DMS53 (cell line): ENCODE measurements at regions not wholly inside any gene's neighbourhood (a gene's known extent, or its start where the extent isn't known, plus 50 kb on each side); places are given as distances from the start of the nearest gene placed in this dataset.

Experiments
- DNase-seq: peaks from one replicate; lab custom pipeline; 2025; lab: John Stamatoyannopoulos, UW

DNA sequence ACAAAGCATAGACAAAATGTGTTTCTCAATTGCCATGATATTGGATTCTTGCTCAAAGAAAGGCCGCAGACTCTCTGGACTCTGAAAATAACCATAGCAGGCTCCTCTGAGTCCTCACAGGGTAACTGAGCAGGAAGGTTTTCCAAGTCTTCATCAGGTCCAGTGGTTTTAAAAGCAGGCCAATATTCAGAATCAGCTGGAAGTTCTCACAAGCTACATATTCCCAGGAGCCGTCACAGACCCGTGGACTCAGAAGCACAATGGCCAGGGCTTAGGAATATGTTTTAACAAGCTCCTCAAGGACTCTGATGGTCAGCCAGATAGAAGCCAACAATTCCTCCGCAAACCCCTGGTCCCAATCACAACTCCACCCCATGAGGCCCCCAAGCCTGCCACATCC is 256.1 kb upstream of the ADAMTS9 start:
- DNase-seq: no peak

DNA sequence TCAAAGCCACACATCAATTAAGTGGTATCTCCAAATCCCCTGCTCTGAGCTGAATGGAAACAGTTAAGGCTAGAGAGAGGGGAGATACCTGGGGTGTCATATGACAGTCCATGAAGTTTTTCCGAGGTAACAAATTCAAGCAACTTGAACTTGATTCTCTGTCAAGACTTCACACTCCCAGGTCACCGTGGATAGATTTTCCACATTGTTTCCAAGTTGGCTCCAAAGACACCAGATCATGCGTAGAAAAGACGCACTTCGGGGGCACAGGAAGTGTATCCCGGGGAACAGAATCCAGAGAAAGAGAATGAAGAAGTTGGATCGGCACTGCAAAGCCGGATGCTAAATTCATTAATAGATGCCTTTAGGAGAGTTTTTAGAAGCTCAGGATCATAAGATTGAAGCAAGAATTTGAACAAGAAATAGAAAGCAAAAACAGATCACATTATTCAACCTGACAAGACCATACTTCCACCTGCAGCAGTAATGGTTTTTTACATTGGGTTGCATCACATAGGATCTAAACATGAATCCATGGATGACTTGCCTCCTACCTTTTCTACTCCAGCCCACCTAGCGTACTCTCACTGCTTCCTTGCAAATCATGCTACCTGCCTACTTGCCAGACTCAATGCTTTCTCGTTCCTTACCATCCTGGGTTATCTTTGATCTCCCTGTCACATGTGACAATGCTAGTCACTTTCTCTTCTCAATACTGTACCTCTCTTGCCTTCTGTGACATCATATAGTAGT is 253.0 kb upstream of the ADAMTS9 start:
- no peak for DNase-seq

DNA sequence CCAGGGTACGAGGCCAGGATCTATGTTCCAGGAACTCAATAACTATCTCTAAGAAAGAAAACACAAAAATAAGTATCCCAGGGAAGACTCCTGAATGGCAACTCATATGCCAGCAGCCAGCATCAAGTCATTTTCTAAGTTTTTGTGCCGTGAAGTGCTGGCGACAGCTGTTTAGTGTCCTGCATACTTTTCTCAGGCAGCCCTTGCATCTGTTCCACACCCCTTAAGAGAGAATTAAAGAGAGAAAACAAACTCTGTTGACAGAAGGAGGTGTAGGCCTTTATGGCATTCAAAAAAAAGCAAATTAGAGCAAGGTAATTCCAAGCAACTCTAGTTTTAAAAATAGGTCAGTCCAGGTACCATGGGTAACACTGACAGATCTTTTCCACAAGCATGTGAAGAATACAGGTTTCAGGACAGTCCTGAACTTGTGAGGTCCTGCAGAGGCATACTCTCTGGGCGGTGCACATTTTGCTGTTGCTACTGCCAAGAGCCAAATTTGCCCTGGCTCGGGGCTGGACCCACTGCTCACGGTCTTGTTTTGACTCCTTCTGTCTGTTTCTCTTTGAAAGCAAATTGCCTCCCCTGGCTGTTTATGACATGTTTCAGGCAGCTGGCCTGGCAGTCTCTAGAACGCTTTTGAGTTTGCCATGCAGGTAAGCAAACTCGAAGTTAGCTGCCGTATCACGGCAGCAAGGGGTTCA is 252.1 kb upstream of the ADAMTS9 start:
- DNase-seq: no peak

DNA sequence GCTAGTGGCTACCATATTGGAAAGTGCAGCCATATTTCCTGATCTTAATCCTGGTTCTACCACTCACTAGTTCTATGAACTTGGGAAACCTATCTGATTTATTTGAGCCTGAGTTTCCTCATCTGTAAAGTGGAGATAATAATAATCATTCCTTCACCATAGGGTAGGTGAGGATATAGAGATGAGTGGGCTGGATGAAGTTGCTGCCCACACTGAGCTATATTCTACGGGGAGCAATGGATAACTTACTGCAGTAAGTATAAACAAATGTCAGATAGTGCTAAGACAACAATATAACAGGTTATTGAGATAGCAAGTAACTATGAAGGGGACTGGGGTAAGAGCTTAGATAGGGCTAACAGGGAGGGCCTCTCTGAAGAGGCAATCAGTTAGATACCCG is 251.5 kb upstream of the ADAMTS9 start:
- no peak for DNase-seq

DNA sequence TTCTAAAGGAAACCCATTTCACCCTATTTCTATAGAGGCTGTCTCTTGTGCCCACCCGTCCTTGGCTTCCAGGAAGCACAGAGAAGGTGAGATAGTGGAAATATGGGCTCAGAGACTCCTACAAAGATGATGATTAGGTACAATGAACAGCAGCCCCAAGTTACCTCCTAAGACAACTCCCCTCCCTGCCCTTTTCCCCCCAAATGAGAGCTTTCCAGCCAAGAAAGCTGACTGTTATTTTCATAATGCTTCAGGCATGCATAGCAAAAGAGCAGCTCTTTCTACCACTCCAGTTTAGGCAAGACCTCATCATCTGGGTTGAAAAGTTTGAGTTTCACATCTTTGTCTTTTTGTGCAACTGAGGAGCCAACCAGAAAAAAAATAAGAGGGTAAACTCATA is 248.8 kb upstream of the ADAMTS9 start:
- no peak for DNase-seq

DNA sequence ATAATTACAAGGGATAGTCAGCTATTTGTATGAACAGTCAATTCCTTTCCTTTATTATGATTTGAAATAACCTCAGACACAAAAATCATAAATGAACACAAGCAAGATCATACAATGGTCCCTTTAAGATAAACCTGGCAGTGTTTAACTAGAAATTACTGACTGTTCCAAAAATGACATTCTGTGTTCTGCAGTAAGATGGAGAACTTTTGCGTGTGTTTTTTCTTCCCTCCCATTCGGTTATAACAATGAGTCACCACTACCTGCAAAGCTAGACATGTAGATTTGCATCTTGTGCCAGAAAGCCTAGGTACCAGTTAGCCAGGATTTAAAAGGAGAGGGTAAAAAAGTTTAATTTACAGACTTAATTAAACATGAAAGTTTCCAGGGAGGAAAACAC is 248.2 kb upstream of the ADAMTS9 start:
- no peak for DNase-seq

DNA sequence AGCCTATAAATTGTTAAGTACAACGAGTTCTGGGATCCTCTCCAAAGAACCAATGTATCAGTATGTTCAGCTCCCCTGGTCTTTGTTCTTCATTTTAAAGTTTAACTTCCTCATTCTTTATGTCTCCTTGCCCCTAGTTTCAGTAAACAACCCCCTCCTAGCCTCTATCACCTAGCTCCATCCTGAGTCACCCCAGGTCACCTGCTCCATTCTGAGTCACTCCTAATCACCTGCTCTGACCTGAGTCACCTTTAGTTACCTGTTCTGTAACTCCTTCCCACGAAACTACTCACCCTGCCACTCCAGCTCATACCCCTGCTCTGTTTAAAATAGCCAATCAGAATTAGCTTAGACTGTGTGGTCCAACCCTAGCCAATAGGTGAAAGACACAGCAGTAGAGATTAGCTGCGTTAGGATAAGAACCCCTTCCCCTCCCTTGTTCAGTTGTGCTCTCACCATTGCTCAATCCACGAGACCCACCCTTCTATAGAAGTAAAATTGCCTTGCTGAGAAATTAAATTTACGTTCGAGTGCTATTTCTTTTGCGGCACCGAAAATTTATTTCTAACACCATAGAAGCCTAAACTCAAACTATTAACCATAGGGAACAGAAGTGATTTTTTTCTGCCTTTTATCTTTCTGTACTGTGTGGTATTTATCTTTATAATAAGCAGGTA is 245.0 kb upstream of the ADAMTS9 start:
- no peak for DNase-seq

DNA sequence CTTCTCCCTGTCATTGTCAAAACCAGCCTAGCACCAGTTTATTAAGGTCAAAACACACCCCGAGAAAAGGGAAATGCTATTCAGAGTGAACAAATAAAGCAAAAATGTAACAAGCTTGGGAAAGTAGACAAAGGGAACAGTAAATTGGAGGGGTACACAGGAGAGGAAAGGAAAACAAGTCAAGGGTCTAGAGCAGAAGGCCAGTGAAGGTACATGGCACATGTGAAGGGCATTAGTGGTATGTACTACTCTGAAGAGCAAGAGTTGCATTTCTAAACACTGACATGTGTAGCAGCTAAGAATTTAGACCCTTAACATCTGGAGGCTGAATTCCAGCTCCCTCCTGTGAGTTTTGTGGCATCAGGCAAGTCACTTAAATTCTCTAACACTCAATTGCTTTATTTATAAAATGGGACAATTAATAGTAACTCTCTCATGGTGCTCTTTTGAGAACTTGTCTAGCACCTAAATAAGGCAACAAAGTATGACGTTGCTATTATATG is 244.3 kb upstream of the ADAMTS9 start:
- DNase-seq: no peak

DNA sequence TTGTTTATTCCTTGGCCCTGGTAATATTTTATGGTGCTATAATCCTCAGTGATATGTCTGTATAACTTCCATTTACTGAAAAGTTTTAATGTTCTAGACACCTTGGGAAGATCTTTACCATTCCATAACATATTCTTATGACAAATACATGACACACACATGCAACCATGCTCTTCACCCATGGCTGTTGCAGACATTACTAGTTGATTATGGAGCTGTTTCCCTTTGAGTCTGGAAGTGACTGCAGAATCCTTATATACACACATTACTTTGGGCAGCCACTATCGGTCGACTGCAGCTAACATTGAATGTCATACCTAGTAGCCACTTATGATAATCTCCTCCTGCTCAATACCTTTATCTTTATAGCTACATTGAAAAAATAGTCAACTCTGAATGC is 243.1 kb upstream of the ADAMTS9 start:
- DNase-seq: no peak

DNA sequence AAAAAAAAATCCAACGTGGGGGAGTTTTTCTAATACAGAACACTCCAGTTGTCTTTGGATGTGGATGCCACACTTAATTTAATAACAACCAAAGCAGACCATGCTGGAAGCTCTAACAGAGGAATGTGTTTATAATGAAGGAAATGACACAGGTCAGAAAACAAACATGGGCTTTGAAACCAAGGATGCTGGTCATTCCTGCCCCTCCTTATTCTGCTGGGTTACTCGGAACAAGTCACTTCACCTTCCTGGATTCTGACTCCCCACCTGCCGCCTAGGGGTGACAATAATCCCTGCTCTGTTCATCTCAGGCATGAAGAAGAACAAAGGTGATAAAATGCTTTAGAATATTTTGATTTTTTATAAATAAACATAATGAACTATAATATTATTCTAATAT is 240.9 kb upstream of the ADAMTS9 start:
- DNase-seq: no peak

DNA sequence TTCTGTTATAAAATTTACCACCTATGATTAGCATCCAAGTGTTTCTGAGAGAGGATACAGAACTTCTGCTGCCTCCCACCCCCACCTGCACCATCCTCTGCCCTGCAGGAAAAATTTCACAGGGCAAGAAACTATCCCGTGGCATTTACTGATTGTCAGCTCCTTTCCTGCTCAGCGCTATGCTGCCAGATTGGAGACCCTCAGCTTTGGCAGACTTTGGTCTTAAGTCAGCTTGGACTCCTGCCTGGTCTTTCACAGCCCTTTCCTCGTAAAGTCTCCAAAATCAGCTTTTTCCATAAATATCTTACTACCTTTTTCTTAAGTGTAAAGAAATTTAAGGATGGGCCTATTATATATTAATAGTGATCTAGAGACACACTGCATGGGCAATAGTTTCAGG is 239.9 kb upstream of the ADAMTS9 start:
- DNase-seq: no peak

DNA sequence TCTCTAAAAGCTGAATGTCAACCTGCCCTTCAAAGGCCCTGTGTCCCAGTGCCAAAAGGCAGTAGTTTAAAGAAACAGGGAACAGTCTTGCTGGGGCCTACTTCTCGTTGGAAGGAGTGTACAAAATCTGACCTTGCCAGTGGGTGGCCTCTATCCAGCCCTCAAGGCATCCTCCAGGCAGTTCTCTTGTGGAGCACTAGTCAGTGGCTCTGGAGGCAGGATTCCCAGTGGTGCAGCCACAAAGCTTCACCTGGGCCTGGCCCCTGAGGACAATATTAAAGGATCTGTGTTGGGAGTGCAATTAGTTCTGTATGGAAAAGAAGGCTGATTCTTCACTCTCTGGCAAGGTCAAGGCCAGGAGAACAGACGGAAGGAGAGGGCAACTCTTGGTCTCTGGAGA is 237.8 kb upstream of the ADAMTS9 start:
- no peak for DNase-seq

DNA sequence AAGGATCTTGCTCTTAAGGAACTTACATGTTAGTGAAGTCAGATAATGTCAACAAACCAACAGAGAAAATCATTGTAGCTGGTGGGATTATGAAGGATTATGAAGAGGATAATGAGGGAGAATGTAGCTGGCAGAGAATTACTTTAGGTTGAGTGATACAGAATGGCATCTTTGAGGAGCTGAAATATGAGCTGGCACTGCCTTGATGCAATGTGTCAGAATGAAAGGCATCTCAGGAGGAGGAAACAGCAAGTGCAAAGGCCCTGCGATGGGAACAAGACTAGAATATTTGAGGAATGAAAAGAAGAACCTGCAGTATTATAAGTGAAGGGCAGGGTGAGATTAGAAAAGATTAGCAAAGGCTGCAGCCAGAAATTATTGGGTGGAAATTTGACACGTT is 237.2 kb upstream of the ADAMTS9 start:
- DNase-seq: no peak

DNA sequence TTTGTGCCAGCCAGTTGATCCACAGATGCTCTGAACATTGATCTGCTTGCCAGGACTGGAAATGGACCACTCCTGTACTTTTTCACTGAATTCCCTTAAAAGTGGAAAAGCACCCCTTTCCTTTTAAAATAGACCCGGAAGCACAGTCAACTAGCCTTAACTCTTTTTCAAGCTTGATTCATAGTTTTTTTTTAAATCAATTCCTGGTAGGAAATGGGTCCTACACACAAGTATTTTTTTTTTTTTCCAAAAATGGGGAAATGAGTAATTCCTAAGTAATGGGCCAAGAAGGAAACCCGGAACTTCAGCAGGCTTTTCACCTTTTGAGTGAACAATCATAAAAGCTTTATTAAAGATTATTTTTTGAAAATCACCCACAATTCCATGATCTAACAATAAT is 234.4 kb upstream of the ADAMTS9 start:
- no peak for DNase-seq

DNA sequence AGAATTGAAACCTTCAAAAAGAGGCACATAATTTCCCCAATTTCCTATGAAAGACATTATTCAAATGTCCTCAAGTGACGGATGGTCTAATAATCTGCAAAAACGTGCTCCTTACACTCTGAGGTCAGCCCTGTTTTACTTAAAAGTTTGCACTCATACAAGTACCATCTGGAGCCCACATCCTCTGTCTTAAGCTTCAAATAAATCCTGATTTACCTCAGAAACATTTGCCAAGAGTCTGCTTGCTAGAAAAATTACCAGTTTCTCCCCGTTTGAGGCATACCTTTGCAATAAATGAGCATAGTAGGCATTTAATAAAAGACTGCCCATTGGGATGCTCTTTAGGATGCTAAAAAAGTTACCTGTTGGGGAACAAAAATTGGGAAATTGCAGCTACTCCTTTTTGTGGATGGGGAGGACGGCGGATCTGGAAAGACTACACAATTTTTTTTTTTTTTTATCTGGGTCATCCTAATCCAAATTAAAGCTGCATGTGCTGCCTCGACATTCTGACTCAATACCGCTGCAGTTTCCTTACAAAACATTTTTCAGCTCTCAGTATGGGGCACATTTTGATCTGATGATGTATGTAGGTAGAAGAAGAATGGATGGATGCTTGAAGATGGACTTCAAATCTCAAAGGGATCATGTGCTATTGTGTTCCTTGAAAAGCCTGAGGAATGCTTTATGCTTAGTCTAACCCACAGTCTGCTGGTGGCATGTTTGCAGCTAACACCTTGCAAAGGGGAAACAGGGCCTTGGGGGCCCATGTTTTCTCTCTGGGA is 233.7 kb upstream of the ADAMTS9 start:
- no peak for DNase-seq

DNA sequence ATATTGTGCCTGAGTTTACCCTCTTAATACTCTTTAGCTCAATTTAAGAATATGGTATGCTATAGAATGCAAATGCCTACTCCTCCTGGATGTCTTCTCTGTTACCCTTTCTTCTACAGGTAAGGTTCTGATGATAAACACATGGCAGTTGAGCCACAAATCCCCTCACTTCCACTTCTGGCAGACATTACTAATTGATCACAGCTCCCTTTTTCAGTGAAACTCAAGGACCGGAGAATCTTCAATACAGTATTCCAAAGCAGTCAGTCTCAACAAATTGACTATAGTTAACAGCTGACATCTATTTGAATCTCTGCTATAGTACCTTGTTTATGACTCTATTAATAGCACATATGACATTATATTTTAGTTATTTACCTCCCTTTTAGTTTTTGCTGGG is 232.1 kb upstream of the ADAMTS9 start:
- no peak for DNase-seq

DNA sequence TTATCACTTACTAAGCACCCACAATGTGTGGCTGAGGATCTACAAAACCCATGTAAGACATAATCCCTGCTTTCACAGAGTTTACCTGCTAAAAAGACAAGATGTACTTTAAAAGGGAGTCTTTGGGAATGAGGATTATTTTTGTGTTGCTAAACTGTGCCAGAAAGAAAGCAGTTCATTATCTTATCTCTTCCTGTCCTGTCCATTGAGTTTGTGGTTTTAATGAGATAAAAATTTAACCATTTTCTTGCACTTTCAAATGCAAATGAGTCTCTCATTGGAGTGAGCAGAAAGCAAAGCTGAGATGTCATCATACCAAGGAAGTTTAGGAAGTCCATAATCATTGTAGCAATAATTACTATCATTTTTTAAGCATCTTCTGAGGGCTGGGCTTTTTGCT is 231.2 kb upstream of the ADAMTS9 start:
- no peak for DNase-seq

DNA sequence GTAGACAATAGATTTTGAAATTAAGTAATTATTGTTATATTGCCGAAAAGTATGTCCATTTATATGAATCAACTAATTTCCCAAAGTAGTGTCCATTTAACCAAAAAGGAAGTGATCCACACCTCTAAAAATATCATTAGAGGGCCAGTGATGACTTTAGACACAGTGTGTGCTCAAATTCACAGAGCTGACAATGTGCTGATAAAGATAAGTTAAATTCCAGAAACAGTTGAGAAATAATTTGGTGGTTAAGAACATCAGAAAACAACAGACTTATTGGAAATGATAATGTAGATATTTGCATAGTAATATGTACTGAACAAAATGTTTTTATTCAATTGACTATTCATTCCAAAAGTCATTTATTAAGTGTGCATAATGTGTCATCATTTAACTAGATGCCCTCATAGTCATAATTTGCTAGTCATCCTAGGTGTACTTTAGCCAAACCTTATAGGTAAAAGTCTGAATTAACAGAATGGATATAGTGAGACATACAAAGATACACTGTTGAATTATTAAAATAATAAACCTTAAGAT is 230.2 kb upstream of the ADAMTS9 start:
- no peak for DNase-seq

DNA sequence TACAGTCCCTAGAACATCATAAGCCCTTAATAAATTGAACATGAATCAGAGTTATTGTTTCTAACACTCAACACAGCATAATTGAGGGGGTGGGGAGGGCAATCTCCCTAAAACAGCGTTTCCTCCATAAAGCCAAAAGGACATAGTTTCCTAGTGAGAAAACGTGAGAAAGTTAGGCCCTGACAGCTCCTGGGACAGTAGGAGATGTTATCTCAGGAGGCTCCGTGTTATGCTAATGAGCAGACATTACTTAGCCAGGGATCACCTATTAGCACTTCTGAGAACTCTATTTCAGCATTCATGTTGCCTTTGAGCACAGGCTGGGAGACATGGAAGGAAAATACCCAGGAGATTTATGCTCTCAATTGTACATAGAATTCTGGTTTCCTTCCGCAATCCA is 229.1 kb upstream of the ADAMTS9 start:
- DNase-seq: no peak

DNA sequence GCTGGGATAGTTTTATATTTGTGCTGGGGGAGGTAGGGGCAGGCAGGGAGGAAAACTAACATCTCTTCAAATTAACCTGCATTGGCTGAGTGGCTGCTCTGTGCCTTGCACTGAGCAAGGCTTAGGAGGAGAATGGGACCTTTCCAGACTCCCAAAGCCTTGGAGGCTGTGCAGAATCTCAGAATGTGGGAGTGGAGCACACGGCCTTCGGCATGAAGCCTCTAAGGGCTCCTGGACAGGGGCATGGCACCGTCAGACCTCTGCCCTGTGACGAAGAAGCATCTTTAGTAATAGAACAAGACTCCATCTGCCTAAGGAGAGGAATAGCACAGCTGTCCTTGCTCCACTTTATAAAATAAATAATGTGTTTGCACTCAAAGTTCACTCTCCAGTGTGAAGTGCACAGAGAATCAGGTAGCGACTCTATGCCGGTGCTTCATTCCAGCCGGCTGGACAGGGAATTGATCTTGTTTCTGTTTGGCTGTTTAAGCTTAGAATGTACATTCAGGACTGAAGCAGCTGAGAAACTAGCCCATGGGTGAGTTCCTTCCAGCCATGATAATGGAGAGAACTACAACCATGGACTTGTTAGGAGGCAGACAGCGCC is 228.5 kb upstream of the ADAMTS9 start:
- peak; percentile 2 for DNase-seq

DNA sequence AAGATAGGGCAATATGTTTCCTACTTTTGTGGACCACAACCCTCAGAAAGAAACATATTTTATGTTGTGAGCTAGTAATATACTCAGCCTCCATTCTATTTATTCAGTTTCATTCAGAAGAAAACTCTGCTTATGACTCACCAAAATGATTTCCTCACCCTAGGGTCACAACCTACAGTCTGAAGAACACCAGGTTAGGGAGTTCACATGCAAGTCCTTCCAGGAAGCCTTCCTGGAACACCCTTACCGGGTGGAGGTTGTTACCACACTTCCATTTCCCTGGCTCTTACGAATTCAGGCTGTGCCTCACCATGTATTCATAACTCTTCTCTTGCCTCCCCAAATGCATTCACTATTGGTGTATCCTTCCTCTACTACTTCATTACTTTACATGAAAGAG is 228.0 kb upstream of the ADAMTS9 start:
- DNase-seq: peak; percentile 0

DNA sequence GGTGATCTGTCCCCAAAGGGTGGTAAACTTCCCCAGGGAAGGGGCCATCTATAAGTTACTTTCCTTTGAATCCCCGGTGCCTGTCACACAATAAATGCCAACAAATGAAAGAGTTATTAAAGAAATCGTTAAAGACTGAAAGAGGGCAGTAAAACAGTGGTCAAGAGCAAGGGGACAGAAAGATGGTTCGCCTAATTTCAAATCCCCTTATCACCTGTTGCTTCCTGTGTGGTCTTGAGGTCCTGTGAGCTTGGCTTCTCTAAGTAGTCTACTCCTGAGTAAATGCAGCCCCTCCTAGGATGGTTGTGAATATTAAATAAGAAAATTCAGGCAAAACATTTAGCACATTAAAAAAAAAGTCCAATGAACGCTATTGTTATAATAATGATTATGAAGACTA is 225.7 kb upstream of the ADAMTS9 start:
- no peak for DNase-seq
